ENCODE measurements at regions not wholly inside any gene's neighbourhood (a gene's known extent, or its start where the extent isn't known, plus 50 kb on each side); places are given as distances from the start of the nearest gene placed in this dataset.

DNA sequence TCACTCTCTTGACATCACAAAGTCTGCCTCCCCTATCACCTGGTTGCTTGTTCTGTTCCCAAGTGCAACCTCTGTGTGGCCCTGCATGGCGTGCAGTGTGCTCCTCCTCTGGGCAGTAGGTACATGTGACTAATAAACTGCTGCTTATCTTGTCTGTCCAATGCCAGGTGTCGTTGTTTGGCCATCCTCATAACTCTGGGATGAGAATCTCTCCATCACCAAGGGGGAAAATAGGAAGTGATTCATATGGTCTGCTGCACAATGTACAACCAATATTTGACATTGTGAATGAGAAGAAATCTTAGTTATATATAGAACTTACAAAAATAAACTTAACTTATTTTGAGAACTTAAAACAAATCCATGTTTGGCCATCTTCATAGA, 135.2 kb downstream of the INHBA start:
- TF ChIP-seq, protein P1, sequence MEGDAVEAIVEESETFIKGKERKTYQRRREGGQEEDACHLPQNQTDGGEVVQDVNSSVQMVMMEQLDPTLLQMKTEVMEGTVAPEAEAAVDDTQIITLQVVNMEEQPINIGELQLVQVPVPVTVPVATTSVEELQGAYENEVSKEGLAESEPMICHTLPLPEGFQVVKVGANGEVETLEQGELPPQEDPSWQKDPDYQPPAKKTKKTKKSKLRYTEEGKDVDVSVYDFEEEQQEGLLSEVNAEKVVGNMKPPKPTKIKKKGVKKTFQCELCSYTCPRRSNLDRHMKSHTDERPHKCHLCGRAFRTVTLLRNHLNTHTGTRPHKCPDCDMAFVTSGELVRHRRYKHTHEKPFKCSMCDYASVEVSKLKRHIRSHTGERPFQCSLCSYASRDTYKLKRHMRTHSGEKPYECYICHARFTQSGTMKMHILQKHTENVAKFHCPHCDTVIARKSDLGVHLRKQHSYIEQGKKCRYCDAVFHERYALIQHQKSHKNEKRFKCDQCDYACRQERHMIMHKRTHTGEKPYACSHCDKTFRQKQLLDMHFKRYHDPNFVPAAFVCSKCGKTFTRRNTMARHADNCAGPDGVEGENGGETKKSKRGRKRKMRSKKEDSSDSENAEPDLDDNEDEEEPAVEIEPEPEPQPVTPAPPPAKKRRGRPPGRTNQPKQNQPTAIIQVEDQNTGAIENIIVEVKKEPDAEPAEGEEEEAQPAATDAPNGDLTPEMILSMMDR (conservative IDR thresholded peaks at IDR 0.05; ENCODE audit: low read length): no peak
- no peak for TF ChIP-seq EZH2phosphoT487 (IDR thresholded peaks at IDR 0.05; ENCODE audit: borderline replicate concordance, low read depth, low read length)
